Naive B cell (primary cell): ENCODE measurements at regions not wholly inside any gene's neighbourhood (a gene's known extent, or its start where the extent isn't known, plus 50 kb on each side); places are given as distances from the start of the nearest gene placed in this dataset.

Source experiments
- ATAC-seq, 2 donors: fragments of 150-1000 bp; cut with Tn5 transposase; 2 replicates each; pipeline ENCODE4 v1.10.0; 2021; ENCODE audit warnings: low read depth in 2 of 2, mild to moderate bottlenecking in 2 of 2, moderate library complexity in 2 of 2
- DNase-seq: peaks from one replicate; pipeline ENCODE4 v3.0.0; 2022
- H3K27ac Mint-ChIP-seq, 6 donors: one replicate each; pipeline ENCODE4 v1.8.0; 2020 to 2022; ENCODE audit warnings: mild to moderate bottlenecking in 6 of 6, mixed read lengths in 6 of 6, moderate library complexity in 5 of 6, inconsistent platforms in 2 of 6
- H3K27me3 Mint-ChIP-seq, 3 donors: one replicate each; pipeline ENCODE4 v1.8.0; 2021 to 2022; ENCODE audit warnings: mixed read lengths in 3 of 3, mild to moderate bottlenecking in 1 of 3
- H3K36me3 Mint-ChIP-seq, 2 donors: one replicate each; pipeline ENCODE4 v1.8.0; 2020 to 2022; ENCODE audit warnings: mixed read lengths in 2 of 2, inconsistent platforms in 1 of 2, mild to moderate bottlenecking in 1 of 2
- H3K4me1 Mint-ChIP-seq, 3 donors: one replicate each; pipeline ENCODE4 v1.8.0; 2020 to 2022; ENCODE audit warnings: mixed read lengths in 3 of 3, inconsistent platforms in 1 of 3, mild to moderate bottlenecking in 1 of 3, moderate library complexity in 1 of 3
- H3K4me3 Mint-ChIP-seq, 8 donors: one replicate each; pipeline ENCODE4 v1.8.0; 2020 to 2022; ENCODE audit warnings: mild to moderate bottlenecking in 8 of 8, mixed read lengths in 8 of 8, moderate library complexity in 8 of 8, inconsistent platforms in 2 of 8
- H3K9me3 Mint-ChIP-seq, 7 donors: one replicate each; pipeline ENCODE4 v1.8.0; 2020 to 2022; ENCODE audit warnings: mixed read lengths in 7 of 7, mild to moderate bottlenecking in 5 of 7, inconsistent platforms in 2 of 7, moderate library complexity in 1 of 7

GRCh38 chr12:13390918-13391317 is 194.4 kb downstream of the EMP1 start:
- no peak overlapping the region for H3K27ac Mint-ChIP-seq
- no peak for DNase-seq
- H3K27me3 Mint-ChIP-seq, result peaks cover 0 to 4% (median 0%) of the 10 kb centered on the region in 3 donors
- no peak overlapping the region for H3K4me3 Mint-ChIP-seq
- H3K4me1 Mint-ChIP-seq, result no peaks in the 10 kb centered on the region
- no peak for ATAC-seq
- H3K36me3 Mint-ChIP-seq, result no peaks in the 10 kb centered on the region
- no peaks in the 10 kb centered on the region for H3K9me3 Mint-ChIP-seq

- Mint-ChIP-seq H3K9me3 (no peaks in the 10 kb centered on the region), H3K36me3 (no peaks in the 10 kb centered on the region), H3K27me3 (peaks cover 1 to 4% (median 2%) of the 10 kb centered on the region in 3 donors), H3K27ac (no peak overlapping the region), H3K4me1 (no peaks in the 10 kb centered on the region), H3K4me3 (no peak overlapping the region)
- ATAC-seq (no peak), DNase-seq (no peak)
These were observed 193.9 kb downstream of the EMP1 start for GRCh38 chr12:13390381-13390861.

GRCh38 chr12:13387101-13387500 is 190.6 kb downstream of the EMP1 start:
- no peak for DNase-seq
- Mint-ChIP-seq H3K27ac (no peak overlapping the region), H3K27me3 (peaks cover 9 to 14% (median 10%) of the 10 kb centered on the region in 3 donors), H3K4me3 (no peak overlapping the region), H3K36me3 (no peaks in the 10 kb centered on the region), H3K9me3 (no peaks in the 10 kb centered on the region), H3K4me1 (no peaks in the 10 kb centered on the region)
- no peak for ATAC-seq

GRCh38 chr12:13386323-13387039 is 190.0 kb downstream of the EMP1 start:
- Mint-ChIP-seq H3K9me3 (no peaks in the 10 kb centered on the region), H3K27ac (no peak overlapping the region), H3K36me3 (no peaks in the 10 kb centered on the region), H3K4me3 (peak overlapping the region in 1 of 8 donors; percentile 10), H3K4me1 (no peaks in the 10 kb centered on the region), H3K27me3 (peaks cover 14 to 20% (median 16%) of the 10 kb centered on the region in 3 donors)
- DNase-seq (no peak), ATAC-seq (no peak)

- H3K36me3 Mint-ChIP-seq, result no peaks in the 10 kb centered on the region
- H3K9me3 Mint-ChIP-seq, result no peaks in the 10 kb centered on the region
- H3K27me3 Mint-ChIP-seq, result peaks cover 19 to 31% (median 20%) of the 10 kb centered on the region in 3 donors
- H3K4me1 Mint-ChIP-seq, result no peaks in the 10 kb centered on the region
- DNase-seq, result no peak
- H3K27ac Mint-ChIP-seq, result no peak overlapping the region
- no peak for ATAC-seq
- no peak overlapping the region for H3K4me3 Mint-ChIP-seq
These were observed 186.9 kb downstream of the EMP1 start for GRCh38 chr12:13383379-13383778.

GRCh38 chr12:13380297-13380696 is 183.8 kb downstream of the EMP1 start:
- no peaks in the 10 kb centered on the region for H3K4me1 Mint-ChIP-seq
- peaks cover 17 to 27% (median 20%) of the 10 kb centered on the region in 3 donors for H3K27me3 Mint-ChIP-seq
- peaks cover 3 to 16% (median 5%) of the 10 kb centered on the region in 7 donors for H3K9me3 Mint-ChIP-seq
- no peak for ATAC-seq
- H3K27ac Mint-ChIP-seq, result peak overlapping the region in 2 of 6 donors; percentile 8 to 17
- peaks cover 0 to 12% of the 10 kb centered on the region in 2 donors for H3K36me3 Mint-ChIP-seq
- no peak for DNase-seq
- no peak overlapping the region for H3K4me3 Mint-ChIP-seq

- Mint-ChIP-seq H3K4me1 (no peaks in the 10 kb centered on the region), H3K36me3 (peaks cover 0 to 12% of the 10 kb centered on the region in 2 donors), H3K4me3 (no peak overlapping the region), H3K9me3 (peaks cover 3 to 16% (median 5%) of the 10 kb centered on the region in 7 donors), H3K27me3 (peaks cover 15 to 23% (median 20%) of the 10 kb centered on the region in 3 donors), H3K27ac (no peak overlapping the region)
- DNase-seq (no peak), ATAC-seq (no peak)
These were observed 183.1 kb downstream of the EMP1 start for GRCh38 chr12:13379531-13380188.

GRCh38 chr12:13377698-13378097 is 181.2 kb downstream of the EMP1 start:
- Mint-ChIP-seq H3K9me3 (peaks cover 3 to 16% (median 5%) of the 10 kb centered on the region in 7 donors), H3K27me3 (peaks cover 15 to 22% (median 19%) of the 10 kb centered on the region in 3 donors), H3K36me3 (peaks cover 0 to 12% of the 10 kb centered on the region in 2 donors), H3K27ac (no peak overlapping the region), H3K4me3 (no peak overlapping the region), H3K4me1 (no peaks in the 10 kb centered on the region)
- ATAC-seq, result no peak
- DNase-seq, result no peak

GRCh38 chr12:13376610-13377373 is 180.3 kb downstream of the EMP1 start:
- Mint-ChIP-seq H3K4me3 (peak overlapping the region in 1 of 8 donors; percentile 3), H3K27ac (no peak overlapping the region), H3K4me1 (peaks cover 0 to 4% (median under 1%) of the 10 kb centered on the region in 3 donors), H3K9me3 (peaks cover 3 to 16% (median 5%) of the 10 kb centered on the region in 7 donors), H3K36me3 (peaks cover 0 to 12% of the 10 kb centered on the region in 2 donors), H3K27me3 (peaks cover 7 to 15% (median 11%) of the 10 kb centered on the region in 3 donors)
- ATAC-seq, result no peak
- no peak for DNase-seq

- no peak for DNase-seq
- peaks cover 2 to 17% (median 11%) of the 10 kb centered on the region in 3 donors for H3K27me3 Mint-ChIP-seq
- peaks cover 3 to 16% (median 5%) of the 10 kb centered on the region in 7 donors for H3K9me3 Mint-ChIP-seq
- H3K27ac Mint-ChIP-seq, result no peak overlapping the region
- peaks cover 0 to 12% of the 10 kb centered on the region in 2 donors for H3K36me3 Mint-ChIP-seq
- peaks cover 7 to 11% (median 10%) of the 10 kb centered on the region in 3 donors for H3K4me1 Mint-ChIP-seq
- no peak for ATAC-seq
- H3K4me3 Mint-ChIP-seq, result no peak overlapping the region
These were observed 179.2 kb downstream of the EMP1 start for GRCh38 chr12:13375583-13376345.

GRCh38 chr12:13374793-13375192 is 178.3 kb downstream of the EMP1 start:
- peaks cover 3 to 16% (median 5%) of the 10 kb centered on the region in 7 donors for H3K9me3 Mint-ChIP-seq
- no peak overlapping the region for H3K4me3 Mint-ChIP-seq
- no peak for ATAC-seq
- H3K27me3 Mint-ChIP-seq, result peaks cover 0 to 11% (median 6%) of the 10 kb centered on the region in 3 donors
- no peak for DNase-seq
- H3K4me1 Mint-ChIP-seq, result peaks cover 7 to 11% (median 10%) of the 10 kb centered on the region in 3 donors
- H3K27ac Mint-ChIP-seq, result no peak overlapping the region
- peaks cover 0 to 12% of the 10 kb centered on the region in 2 donors for H3K36me3 Mint-ChIP-seq

GRCh38 chr12:13373803-13374202 is 177.3 kb downstream of the EMP1 start:
- peaks cover 0 to 11% (median 6%) of the 10 kb centered on the region in 3 donors for H3K27me3 Mint-ChIP-seq
- H3K9me3 Mint-ChIP-seq, result peaks cover 3 to 16% (median 5%) of the 10 kb centered on the region in 7 donors
- peaks cover 0 to 12% of the 10 kb centered on the region in 2 donors for H3K36me3 Mint-ChIP-seq
- DNase-seq, result no peak
- no peak overlapping the region for H3K4me3 Mint-ChIP-seq
- no peak for ATAC-seq
- peaks cover 7 to 11% (median 10%) of the 10 kb centered on the region in 3 donors for H3K4me1 Mint-ChIP-seq
- H3K27ac Mint-ChIP-seq, result peak overlapping the region in 1 of 6 donors; percentile 11
